ENCODE measurements at regions not wholly inside any gene's neighbourhood (a gene's known extent, or its start where the extent isn't known, plus 50 kb on each side); places are given as distances from the start of the nearest gene placed in this dataset.
A peak's percentile ranks its signal among the peaks of the same experiment; 100 is the strongest.

DNA sequence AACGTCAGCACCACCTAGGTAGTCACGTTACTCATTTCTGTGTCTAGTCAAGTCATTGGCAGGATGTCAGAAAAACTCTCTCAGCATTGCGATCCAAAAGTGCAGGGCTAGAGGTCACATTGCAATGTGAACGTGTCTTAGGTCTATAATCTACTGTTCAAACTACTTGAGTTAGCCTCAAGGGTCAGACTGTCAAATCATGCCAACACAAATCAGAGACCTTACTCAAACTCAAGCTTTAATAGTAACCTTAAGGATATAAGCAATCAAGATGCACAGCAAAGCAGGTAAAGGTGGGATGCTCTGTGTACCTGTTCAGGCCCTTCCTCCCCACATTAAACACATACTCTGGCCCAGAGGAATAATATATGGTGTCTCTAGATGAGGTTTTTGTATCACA lies 114.4 kb upstream of the NOCT start:
- Histone ChIP-seq H3K36me3 (ENCODE audit: low read depth) (no peaks in the 10 kb centered on the region), H3K27me3 (ENCODE audit: insufficient read depth, poor library complexity, severe bottlenecking) (no peaks in the 10 kb centered on the region), H3K4me1 (ENCODE audit: insufficient read depth, poor library complexity, severe bottlenecking) (peaks cover 5% of the 10 kb centered on the region), H3K27ac (ENCODE audit: poor library complexity, severe bottlenecking) (no peak overlapping the region), H3K4me3 (ENCODE audit: severe bottlenecking) (no peak overlapping the region), H3K9me3 (ENCODE audit: severe bottlenecking) (no peaks in the 10 kb centered on the region)
- TF ChIP-seq, protein P1, sequence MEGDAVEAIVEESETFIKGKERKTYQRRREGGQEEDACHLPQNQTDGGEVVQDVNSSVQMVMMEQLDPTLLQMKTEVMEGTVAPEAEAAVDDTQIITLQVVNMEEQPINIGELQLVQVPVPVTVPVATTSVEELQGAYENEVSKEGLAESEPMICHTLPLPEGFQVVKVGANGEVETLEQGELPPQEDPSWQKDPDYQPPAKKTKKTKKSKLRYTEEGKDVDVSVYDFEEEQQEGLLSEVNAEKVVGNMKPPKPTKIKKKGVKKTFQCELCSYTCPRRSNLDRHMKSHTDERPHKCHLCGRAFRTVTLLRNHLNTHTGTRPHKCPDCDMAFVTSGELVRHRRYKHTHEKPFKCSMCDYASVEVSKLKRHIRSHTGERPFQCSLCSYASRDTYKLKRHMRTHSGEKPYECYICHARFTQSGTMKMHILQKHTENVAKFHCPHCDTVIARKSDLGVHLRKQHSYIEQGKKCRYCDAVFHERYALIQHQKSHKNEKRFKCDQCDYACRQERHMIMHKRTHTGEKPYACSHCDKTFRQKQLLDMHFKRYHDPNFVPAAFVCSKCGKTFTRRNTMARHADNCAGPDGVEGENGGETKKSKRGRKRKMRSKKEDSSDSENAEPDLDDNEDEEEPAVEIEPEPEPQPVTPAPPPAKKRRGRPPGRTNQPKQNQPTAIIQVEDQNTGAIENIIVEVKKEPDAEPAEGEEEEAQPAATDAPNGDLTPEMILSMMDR (IDR thresholded peaks at IDR 0.05; ENCODE audit: poor library complexity, severe bottlenecking) = no peak
- ATAC-seq (ENCODE audit: low read depth) = no peak
- DNase-seq (ENCODE audit: low spot score) = no peak

DNA sequence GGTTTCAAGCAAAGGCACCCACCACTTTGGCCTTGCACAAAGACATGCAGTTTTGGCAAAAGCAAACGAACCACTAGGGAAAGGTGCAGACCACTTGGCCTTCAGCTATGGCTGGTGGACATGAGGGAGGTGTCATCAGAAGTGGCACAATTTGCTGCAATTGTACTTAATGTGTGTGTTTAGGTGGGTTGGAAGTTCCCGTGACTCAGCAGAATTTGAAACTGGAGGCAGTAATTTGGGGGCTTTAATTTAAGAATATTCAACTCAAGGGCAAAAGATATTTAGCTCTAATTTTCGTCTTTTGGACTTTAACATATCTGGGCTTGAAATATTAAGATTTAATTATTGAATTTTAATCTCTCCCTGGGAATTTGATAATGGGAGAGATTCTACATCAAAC lies 115.6 kb upstream of the NOCT start:
- Histone ChIP-seq H3K27me3 (ENCODE audit: insufficient read depth, poor library complexity, severe bottlenecking) (no peaks in the 10 kb centered on the region), H3K9me3 (ENCODE audit: severe bottlenecking) (no peaks in the 10 kb centered on the region), H3K4me3 (ENCODE audit: severe bottlenecking) (no peak overlapping the region), H3K27ac (ENCODE audit: poor library complexity, severe bottlenecking) (no peak overlapping the region), H3K4me1 (ENCODE audit: insufficient read depth, poor library complexity, severe bottlenecking) (peaks cover 5% of the 10 kb centered on the region), H3K36me3 (ENCODE audit: low read depth) (no peaks in the 10 kb centered on the region)
- no peak for DNase-seq (ENCODE audit: low spot score)
- no peak for ATAC-seq (ENCODE audit: low read depth)
- TF ChIP-seq, protein P1 (IDR thresholded peaks at IDR 0.05; ENCODE audit: poor library complexity, severe bottlenecking) = no peak

DNA sequence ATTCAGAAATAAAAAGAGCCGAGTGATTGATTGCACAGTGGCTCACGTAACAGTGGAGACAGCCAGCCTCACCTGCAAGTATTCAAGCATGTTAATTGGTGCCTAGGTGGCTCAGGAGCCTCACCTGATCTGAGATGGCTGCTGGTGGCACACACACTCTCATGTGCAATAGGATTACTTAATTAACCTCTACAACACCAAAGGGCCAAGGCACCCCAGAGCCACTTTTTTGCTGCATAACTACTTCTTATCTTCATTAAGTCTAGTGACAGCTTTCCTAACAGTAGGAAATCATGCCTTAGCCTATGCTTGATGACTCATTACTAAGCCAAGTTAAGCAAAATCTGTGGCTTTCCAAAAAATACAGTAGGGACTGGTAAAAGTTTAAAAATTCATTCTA lies 117.3 kb upstream of the NOCT start:
- Histone ChIP-seq H3K27ac (ENCODE audit: poor library complexity, severe bottlenecking) (no peak overlapping the region), H3K4me1 (ENCODE audit: insufficient read depth, poor library complexity, severe bottlenecking) (peaks cover 5% of the 10 kb centered on the region), H3K4me3 (ENCODE audit: severe bottlenecking) (no peak overlapping the region), H3K9me3 (ENCODE audit: severe bottlenecking) (no peaks in the 10 kb centered on the region), H3K27me3 (ENCODE audit: insufficient read depth, poor library complexity, severe bottlenecking) (no peaks in the 10 kb centered on the region), H3K36me3 (ENCODE audit: low read depth) (no peaks in the 10 kb centered on the region)
- no peak for ATAC-seq (ENCODE audit: low read depth)
- TF ChIP-seq, protein P1 (IDR thresholded peaks at IDR 0.05; ENCODE audit: poor library complexity, severe bottlenecking) = no peak
- DNase-seq (ENCODE audit: low spot score) = no peak

DNA sequence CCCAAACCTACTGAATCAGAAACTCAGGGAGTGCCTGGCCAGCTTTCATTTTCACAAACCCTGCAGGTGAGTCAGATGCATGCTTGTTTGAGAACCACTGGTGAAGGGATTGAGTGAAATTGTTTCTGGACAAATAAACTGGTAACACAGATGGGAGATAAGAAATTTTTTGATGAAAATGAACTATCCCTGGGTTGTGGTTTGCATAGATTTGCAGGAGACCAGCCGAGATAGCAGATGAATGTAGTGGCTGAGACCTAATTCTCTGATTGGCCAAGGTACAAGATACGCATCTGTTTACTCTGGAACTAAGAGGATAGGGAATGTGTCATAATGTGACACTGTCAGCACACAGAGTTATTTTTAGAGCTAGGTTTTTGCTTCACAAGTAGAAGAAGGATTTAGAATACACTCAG lies 117.8 kb upstream of the NOCT start:
- H3K27me3 ChIP-seq (ENCODE audit: insufficient read depth, poor library complexity, severe bottlenecking) = no peaks in the 10 kb centered on the region
- no peak for DNase-seq (ENCODE audit: low spot score)
- peaks cover 5% of the 10 kb centered on the region for H3K4me1 ChIP-seq (ENCODE audit: insufficient read depth, poor library complexity, severe bottlenecking)
- TF ChIP-seq, protein P1 (IDR thresholded peaks at IDR 0.05; ENCODE audit: poor library complexity, severe bottlenecking) = no peak
- no peaks in the 10 kb centered on the region for H3K36me3 ChIP-seq (ENCODE audit: low read depth)
- H3K4me3 ChIP-seq (ENCODE audit: severe bottlenecking) = no peak overlapping the region
- peak; percentile 73 for ATAC-seq (ENCODE audit: low read depth)
- no peaks in the 10 kb centered on the region for H3K9me3 ChIP-seq (ENCODE audit: severe bottlenecking)
- no peak overlapping the region for H3K27ac ChIP-seq (ENCODE audit: poor library complexity, severe bottlenecking)

DNA sequence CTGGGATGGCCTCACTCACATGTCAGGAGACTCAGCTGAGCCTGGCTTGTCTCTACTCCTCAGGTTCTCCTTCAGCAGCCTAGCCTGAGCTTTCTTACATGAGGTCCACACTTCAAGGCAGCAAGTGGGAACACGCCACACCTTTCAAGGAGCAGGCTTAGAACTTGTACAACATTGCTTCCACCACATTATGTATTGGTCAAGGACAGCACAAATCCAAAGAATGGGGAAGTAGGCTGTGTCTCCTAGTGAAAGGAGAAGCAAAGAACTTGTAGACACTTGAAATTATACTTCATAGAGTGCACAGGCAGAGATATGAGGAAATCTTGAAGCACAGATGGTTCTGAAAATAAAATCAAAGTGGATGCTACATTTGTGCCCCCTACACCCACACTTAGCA lies 120.9 kb upstream of the NOCT start:
- Histone ChIP-seq H3K27me3 (ENCODE audit: insufficient read depth, poor library complexity, severe bottlenecking) (no peaks in the 10 kb centered on the region), H3K27ac (ENCODE audit: poor library complexity, severe bottlenecking) (no peak overlapping the region), H3K4me1 (ENCODE audit: insufficient read depth, poor library complexity, severe bottlenecking) (peaks cover 5% of the 10 kb centered on the region), H3K36me3 (ENCODE audit: low read depth) (no peaks in the 10 kb centered on the region), H3K4me3 (ENCODE audit: severe bottlenecking) (no peak overlapping the region), H3K9me3 (ENCODE audit: severe bottlenecking) (no peaks in the 10 kb centered on the region)
- DNase-seq (ENCODE audit: low spot score) (no peak), ATAC-seq (ENCODE audit: low read depth) (no peak)
- TF ChIP-seq, protein P1 (IDR thresholded peaks at IDR 0.05; ENCODE audit: poor library complexity, severe bottlenecking) = no peak
